DMS53 treated with DMSO at 0.1 percent for 48 hours (cell line): ENCODE measurements at regions not wholly inside any gene's neighbourhood (a gene's known extent, or its start where the extent isn't known, plus 50 kb on each side); places are given as distances from the start of the nearest gene placed in this dataset.
A peak's percentile ranks its signal among the peaks of the same experiment; 100 is the strongest.

Experiments
- DNase-seq: peaks from one replicate; lab custom pipeline; 2025; ENCODE audit not compliant: unreplicated experiment; lab: John Stamatoyannopoulos, UW

GRCh38 chr6:156389296-156389695, 387.9 kb upstream of the ARID1B start:
- DNase-seq = no peak

- DNase-seq = no peak
These were observed 389.7 kb upstream of the ARID1B start for GRCh38 chr6:156387472-156387871.

- DNase-seq = no peak
These were observed 394.1 kb upstream of the ARID1B start for GRCh38 chr6:156383059-156383458.

- no peak for DNase-seq
These were observed 397.5 kb upstream of the ARID1B start for GRCh38 chr6:156379392-156380289.

GRCh38 chr6:156378853-156379252, 398.3 kb upstream of the ARID1B start:
- DNase-seq = no peak

GRCh38 chr6:156376091-156376490, 401.1 kb upstream of the ARID1B start:
- DNase-seq = no peak

- no peak for DNase-seq
These were observed 417.3 kb upstream of the ARID1B start for GRCh38 chr6:156359912-156360311.

GRCh38 chr6:156352861-156353260, 424.3 kb upstream of the ARID1B start:
- no peak for DNase-seq

GRCh38 chr6:156351346-156351966, 425.7 kb upstream of the ARID1B start:
- DNase-seq = no peak

- DNase-seq = no peak
These were observed 426.8 kb upstream of the ARID1B start for GRCh38 chr6:156350337-156350736.

- peak; percentile 88 for DNase-seq
These were observed 428.3 kb upstream of the ARID1B start for GRCh38 chr6:156348849-156349248.

GRCh38 chr6:156348424-156348823, 428.8 kb upstream of the ARID1B start:
- peak; percentile 80 for DNase-seq

GRCh38 chr6:156347656-156348055, 429.5 kb upstream of the ARID1B start:
- no peak for DNase-seq

- no peak for DNase-seq
These were observed 429.9 kb upstream of the ARID1B start for GRCh38 chr6:156347246-156347645.

- no peak for DNase-seq
These were observed 431.5 kb upstream of the ARID1B start for GRCh38 chr6:156345700-156346099.

- no peak for DNase-seq
These were observed 432.7 kb upstream of the ARID1B start for GRCh38 chr6:156344491-156344890.

GRCh38 chr6:156337801-156338200, 439.4 kb upstream of the ARID1B start:
- no peak for DNase-seq

GRCh38 chr6:156336733-156337132, 440.4 kb upstream of the ARID1B start:
- no peak for DNase-seq

GRCh38 chr6:156336089-156336488, 441.1 kb upstream of the ARID1B start:
- DNase-seq = no peak

GRCh38 chr6:156334966-156335365, 442.2 kb upstream of the ARID1B start:
- no peak for DNase-seq

- no peak for DNase-seq
These were observed 457.5 kb upstream of the ARID1B start for GRCh38 chr6:156319707-156320106.

- no peak for DNase-seq
These were observed 460.5 kb upstream of the ARID1B start for GRCh38 chr6:156316583-156317125.
